OCI-LY3 (cell line): ENCODE measurements at regions not wholly inside any gene's neighbourhood (a gene's known extent, or its start where the extent isn't known, plus 50 kb on each side); places are given as distances from the start of the nearest gene placed in this dataset.

Experiments used
- H2AFZ ChIP-seq: fragments of 200-600, 300-600 bp; shearing (Covaris generic); 2 replicates; pipeline ENCODE4 v1.6.0; 2014; ENCODE audit warnings: antibody characterized with exemption, low read depth, low read length
- H3K27ac ChIP-seq: fragments of 200-600, 300-600 bp; sonication (generic); 2 replicates; pipeline ENCODE4 v1.5.1; 2014; ENCODE audit warnings: mild to moderate bottlenecking, low read length, moderate library complexity, mixed read lengths
- H3K27me3 ChIP-seq: fragments of 200-600, 300-600 bp; sonication (generic); 2 replicates; pipeline ENCODE4 v1.6.1; 2014; ENCODE audit warnings: low read depth, low read length, mixed read lengths
- H3K36me3 ChIP-seq: fragments of 200-600, 300-600 bp; sonication (generic); replicated peaks from 2 replicates; pipeline ENCODE3; 2014; ENCODE audit warnings: low read depth, low read length, mixed read lengths
- H3K4me1 ChIP-seq: fragments of 300-600, 200-600 bp; sonication (generic); 2 replicates; pipeline ENCODE4 v1.6.1; 2014; ENCODE audit warnings: low read length, mixed read lengths
- H3K4me2 ChIP-seq: fragments of 200-600, 300-600 bp; sonication (generic); 2 replicates; pipeline ENCODE4 v1.6.1; 2014; ENCODE audit warnings: low read length, mixed read lengths
- H3K4me3 ChIP-seq: fragments of 300-600, 200-600 bp; sonication (generic); 2 replicates; pipeline ENCODE4 v1.5.1; 2014; ENCODE audit warnings: antibody characterized with exemption, mild to moderate bottlenecking, low read length, moderate library complexity
- H3K79me2 ChIP-seq: fragments of 300-600, 200-600 bp; shearing (Covaris generic); 2 replicates; pipeline ENCODE4 v1.6.1; 2014; ENCODE audit warnings: mild to moderate bottlenecking, low read length, mixed read lengths
- H3K9ac ChIP-seq: fragments of 300-600, 200-600 bp; shearing (Covaris generic); 2 replicates; pipeline ENCODE4 v1.6.0; 2014; ENCODE audit warnings: mild to moderate bottlenecking, low read length, moderate library complexity
- H3K9me3 ChIP-seq: fragments of 200-600, 300-600 bp; shearing (Covaris generic); 2 replicates; pipeline ENCODE4 v1.6.1; 2014; ENCODE audit warnings: low read length, mixed read lengths; ENCODE audit not compliant: insufficient read depth
- H4K20me1 ChIP-seq: fragments of 200-600, 300-600 bp; sonication (generic); 2 replicates; pipeline ENCODE4 v1.6.1; 2016; ENCODE audit warnings: low read length, mixed read lengths; ENCODE audit not compliant: insufficient read depth
- EZH2phosphoT487 ChIP-seq: fragments of 200-600 bp; shearing (Covaris generic); IDR thresholded peaks from 2 replicates; pipeline ENCODE4 v1.6.1; 2018; ENCODE audit warnings: antibody characterized with exemption, mixed run types, low read depth
- TF ChIP-seq, protein P1 (sequence below): fragments of 200-600, 300-600 bp; sonication (generic); IDR thresholded peaks from 2 replicates; pipeline ENCODE4 v1.5.1; 2014; ENCODE audit warnings: antibody characterized with exemption, low read length, low read depth

GRCh38 chrX:8232406-8232805, 61.3 kb upstream of the VCX2 start:
- Histone ChIP-seq H3K79me2 (no peaks in the 10 kb centered on the region), H3K27me3 (no peaks in the 10 kb centered on the region), H3K9ac (no peak overlapping the region), H3K4me2 (no peak overlapping the region), H3K4me3 (no peak overlapping the region), H4K20me1 (no peaks in the 10 kb centered on the region), H2AFZ (no peak overlapping the region), H3K9me3 (no peaks in the 10 kb centered on the region), H3K36me3 (no peaks in the 10 kb centered on the region), H3K27ac (no peak overlapping the region), H3K4me1 (no peaks in the 10 kb centered on the region)
- TF ChIP-seq, protein P1, sequence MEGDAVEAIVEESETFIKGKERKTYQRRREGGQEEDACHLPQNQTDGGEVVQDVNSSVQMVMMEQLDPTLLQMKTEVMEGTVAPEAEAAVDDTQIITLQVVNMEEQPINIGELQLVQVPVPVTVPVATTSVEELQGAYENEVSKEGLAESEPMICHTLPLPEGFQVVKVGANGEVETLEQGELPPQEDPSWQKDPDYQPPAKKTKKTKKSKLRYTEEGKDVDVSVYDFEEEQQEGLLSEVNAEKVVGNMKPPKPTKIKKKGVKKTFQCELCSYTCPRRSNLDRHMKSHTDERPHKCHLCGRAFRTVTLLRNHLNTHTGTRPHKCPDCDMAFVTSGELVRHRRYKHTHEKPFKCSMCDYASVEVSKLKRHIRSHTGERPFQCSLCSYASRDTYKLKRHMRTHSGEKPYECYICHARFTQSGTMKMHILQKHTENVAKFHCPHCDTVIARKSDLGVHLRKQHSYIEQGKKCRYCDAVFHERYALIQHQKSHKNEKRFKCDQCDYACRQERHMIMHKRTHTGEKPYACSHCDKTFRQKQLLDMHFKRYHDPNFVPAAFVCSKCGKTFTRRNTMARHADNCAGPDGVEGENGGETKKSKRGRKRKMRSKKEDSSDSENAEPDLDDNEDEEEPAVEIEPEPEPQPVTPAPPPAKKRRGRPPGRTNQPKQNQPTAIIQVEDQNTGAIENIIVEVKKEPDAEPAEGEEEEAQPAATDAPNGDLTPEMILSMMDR: no peak
- no peak for TF ChIP-seq EZH2phosphoT487

- no peaks in the 10 kb centered on the region for H3K9me3 ChIP-seq
- no peak overlapping the region for H2AFZ ChIP-seq
- no peak overlapping the region for H3K4me3 ChIP-seq
- no peak overlapping the region for H3K9ac ChIP-seq
- no peaks in the 10 kb centered on the region for H3K27me3 ChIP-seq
- no peaks in the 10 kb centered on the region for H3K4me1 ChIP-seq
- H3K27ac ChIP-seq: no peak overlapping the region
- H3K79me2 ChIP-seq: no peaks in the 10 kb centered on the region
- H4K20me1 ChIP-seq: no peaks in the 10 kb centered on the region
- no peak overlapping the region for H3K4me2 ChIP-seq
- H3K36me3 ChIP-seq: no peaks in the 10 kb centered on the region
- no peak for TF ChIP-seq EZH2phosphoT487
- TF ChIP-seq, protein P1: no peak
Observed at GRCh38 chrX:8233091-8233490, 62.0 kb upstream of the VCX2 start.

DNA sequence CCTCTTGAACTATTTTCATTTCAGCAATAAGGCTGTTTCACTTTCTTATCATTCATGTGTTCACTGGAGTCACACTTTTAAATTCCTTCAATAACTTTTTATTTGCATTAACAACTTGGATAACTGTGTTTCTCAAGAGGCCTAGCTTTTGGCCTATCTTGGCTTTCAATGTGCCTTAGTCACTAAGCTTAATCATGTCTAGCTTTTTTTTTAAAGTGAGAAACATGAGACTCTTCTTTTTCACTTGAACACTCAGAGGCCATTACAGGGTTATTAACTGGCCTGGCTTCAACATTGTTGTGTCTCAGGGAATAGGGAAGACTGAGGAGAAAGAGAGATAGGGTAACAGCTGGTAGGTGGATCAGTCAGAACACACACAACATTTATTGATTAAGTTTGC, 64.0 kb upstream of the VCX2 start:
- no peak overlapping the region for H3K4me2 ChIP-seq
- no peaks in the 10 kb centered on the region for H3K36me3 ChIP-seq
- no peak overlapping the region for H2AFZ ChIP-seq
- no peak overlapping the region for H3K4me3 ChIP-seq
- H3K27ac ChIP-seq: no peak overlapping the region
- H3K79me2 ChIP-seq: no peaks in the 10 kb centered on the region
- H4K20me1 ChIP-seq: no peaks in the 10 kb centered on the region
- H3K4me1 ChIP-seq: no peaks in the 10 kb centered on the region
- no peak overlapping the region for H3K9ac ChIP-seq
- TF ChIP-seq, protein P1: no peak
- TF ChIP-seq EZH2phosphoT487: no peak
- no peaks in the 10 kb centered on the region for H3K27me3 ChIP-seq
- no peaks in the 10 kb centered on the region for H3K9me3 ChIP-seq

DNA sequence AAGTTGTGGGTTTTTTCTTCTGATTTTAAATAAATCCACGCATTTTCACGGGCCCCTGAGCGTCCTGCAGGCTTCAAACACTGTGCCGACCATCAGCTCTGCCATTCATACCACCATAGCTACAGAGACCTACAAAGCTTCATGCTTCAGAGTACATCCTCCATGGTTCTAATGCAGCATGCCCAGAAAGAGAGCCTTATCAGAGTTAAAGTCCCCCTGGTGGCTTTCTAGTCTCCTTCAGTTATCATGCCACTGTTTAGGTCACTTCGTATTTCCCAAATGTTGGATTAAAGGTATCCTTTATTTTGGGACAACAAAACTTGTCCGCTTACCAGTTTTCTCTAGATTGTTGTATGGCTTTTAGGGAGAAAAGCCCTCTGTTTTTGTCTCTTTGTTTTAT, 66.7 kb upstream of the VCX2 start:
- no peak overlapping the region for H3K9ac ChIP-seq
- H3K79me2 ChIP-seq: no peaks in the 10 kb centered on the region
- no peaks in the 10 kb centered on the region for H3K9me3 ChIP-seq
- H3K27me3 ChIP-seq: no peaks in the 10 kb centered on the region
- H3K4me1 ChIP-seq: no peaks in the 10 kb centered on the region
- H3K36me3 ChIP-seq: no peaks in the 10 kb centered on the region
- TF ChIP-seq, protein P1: no peak
- no peak for TF ChIP-seq EZH2phosphoT487
- no peak overlapping the region for H3K4me3 ChIP-seq
- H3K27ac ChIP-seq: no peak overlapping the region
- H3K4me2 ChIP-seq: no peak overlapping the region
- H2AFZ ChIP-seq: no peak overlapping the region
- H4K20me1 ChIP-seq: no peaks in the 10 kb centered on the region
